HG02840 (cell line): ENCODE measurements at regions not wholly inside any gene's neighbourhood (a gene's known extent, or its start where the extent isn't known, plus 50 kb on each side); places are given as distances from the start of the nearest gene placed in this dataset.

Experiments used
- ATAC-seq: cut with Tn5 transposase; IDR thresholded peaks from one replicate; pipeline ENCODE4 v1.9.1; 2021; ENCODE audit warnings: mild to moderate bottlenecking, moderate library complexity, moderate number of reproducible peaks; ENCODE audit not compliant: unreplicated experiment, low FRiP score

DNA sequence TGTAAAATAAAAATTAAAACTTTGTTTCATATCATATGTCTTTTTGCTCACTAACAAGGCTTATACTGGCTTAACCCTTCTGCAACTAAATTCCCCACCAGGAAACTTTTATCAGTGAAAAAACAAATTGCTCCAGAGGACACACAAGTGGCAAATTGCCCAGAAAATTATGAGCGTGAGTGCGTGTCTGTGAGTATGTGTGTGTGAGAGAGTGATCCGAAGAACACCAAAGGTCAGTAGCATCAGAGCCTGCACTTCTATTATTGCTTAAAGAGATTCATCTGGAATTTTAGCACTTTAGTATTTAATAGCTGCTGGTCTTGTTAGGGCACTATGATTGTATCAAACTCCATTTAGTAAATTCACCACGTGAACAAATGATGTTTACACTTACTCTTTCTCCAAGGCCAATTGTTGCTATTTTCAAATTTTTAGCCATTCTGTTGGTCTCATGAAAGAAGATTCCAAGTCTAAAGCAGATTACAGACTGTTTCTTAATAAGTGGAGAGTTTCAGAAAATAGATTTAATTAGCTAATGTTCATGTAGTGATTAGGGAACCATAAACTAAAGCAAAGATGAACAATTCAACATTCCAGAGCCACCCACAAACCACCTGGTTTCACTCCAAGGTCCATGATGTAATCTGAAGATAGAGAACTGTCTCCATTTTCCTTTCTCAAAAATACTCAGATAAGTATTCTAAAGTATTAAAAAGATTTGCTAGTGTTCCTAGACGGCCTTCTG, 91.1 kb upstream of the IL12A start:
- ATAC-seq = no peak

GRCh38 chr3:159898147-159898546, 90.5 kb upstream of the IL12A start:
- ATAC-seq = no peak

GRCh38 chr3:159899166-159899565, 89.5 kb upstream of the IL12A start:
- no peak for ATAC-seq

GRCh38 chr3:159902546-159903314, 85.9 kb upstream of the IL12A start:
- ATAC-seq = peak; percentile 66

- peak; percentile 40 for ATAC-seq
Measured at GRCh38 chr3:159904455-159904854, 84.2 kb upstream of the IL12A start.

DNA sequence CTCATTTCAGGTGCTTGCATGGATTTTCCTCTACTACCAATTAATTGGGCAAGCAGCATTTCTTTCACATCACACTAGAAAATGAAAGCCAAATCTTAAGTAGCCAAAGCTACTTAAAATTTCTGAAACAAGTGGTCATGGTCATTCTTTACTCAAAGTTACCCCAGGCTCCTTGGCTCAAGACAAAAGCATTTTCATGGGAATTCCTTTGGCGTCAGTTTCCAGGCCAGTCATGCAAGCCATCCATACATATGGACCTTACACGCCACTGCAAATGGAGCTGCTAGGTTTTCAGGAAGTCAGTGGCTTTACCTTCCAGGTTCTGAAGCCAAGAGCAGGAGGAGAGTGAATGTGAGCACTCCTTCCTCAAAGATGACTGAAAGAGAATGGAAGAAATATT, 83.7 kb upstream of the IL12A start:
- ATAC-seq = no peak

DNA sequence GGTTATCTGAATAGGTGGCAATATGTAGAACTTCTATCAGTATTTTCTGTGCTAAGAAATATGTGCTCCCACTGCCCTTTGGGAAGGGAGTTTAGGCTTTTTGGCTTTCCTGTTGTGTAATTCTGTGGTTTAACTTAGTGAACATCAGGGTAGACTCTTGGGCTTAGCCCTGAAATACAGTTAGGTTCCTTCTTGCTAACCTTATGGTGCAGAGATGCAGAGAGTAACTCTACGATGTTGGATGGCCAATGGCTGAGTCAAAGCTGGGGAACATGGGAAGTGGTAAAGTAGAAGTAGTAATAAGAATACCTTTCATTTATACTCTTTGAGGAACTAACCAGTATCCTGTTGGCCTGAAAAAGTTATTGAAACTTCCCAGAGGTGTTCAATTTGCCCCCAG, 80.8 kb upstream of the IL12A start:
- no peak for ATAC-seq

- peak; percentile 61 for ATAC-seq
Measured at GRCh38 chr3:159910991-159911663, 77.5 kb upstream of the IL12A start.

DNA sequence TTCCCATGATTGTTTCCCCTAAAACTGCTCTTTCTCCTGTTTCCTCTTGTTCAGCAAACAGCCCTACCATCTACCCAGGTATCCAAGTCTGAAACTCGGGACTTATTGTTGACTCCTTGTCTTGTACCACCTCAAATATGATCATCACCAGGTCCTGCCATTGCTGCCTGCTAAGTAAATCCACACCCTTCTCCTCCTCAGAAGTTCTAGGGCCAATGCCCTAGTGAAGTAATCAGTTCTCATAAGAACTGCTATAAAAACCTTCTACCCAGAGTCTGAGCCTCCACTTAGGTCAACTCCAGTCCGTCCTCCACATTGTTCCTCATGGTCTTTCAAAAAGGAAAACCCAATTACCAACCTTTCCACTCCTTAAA, 77.0 kb upstream of the IL12A start:
- ATAC-seq = no peak

- no peak for ATAC-seq
Measured at GRCh38 chr3:159913712-159914414, 74.8 kb upstream of the IL12A start.

DNA sequence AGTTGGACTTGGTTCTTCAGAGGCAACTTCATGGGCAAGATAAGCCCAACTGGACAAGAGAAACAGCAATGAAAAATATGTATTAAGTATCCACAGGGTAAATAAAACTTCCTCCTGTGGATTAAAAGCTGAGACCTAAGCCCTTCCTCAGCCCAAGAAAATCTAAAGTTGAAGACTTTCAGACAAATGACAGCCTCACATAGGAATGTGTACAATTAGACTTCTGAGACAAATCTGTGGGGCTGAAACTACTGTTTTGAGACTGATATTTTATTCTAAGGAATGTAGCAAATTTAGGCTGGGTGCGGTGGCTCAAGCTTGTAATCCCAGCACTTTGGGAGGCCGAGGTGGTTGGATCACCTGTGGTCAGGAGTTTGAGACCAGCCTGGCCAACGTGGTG, 74.2 kb upstream of the IL12A start:
- no peak for ATAC-seq

DNA sequence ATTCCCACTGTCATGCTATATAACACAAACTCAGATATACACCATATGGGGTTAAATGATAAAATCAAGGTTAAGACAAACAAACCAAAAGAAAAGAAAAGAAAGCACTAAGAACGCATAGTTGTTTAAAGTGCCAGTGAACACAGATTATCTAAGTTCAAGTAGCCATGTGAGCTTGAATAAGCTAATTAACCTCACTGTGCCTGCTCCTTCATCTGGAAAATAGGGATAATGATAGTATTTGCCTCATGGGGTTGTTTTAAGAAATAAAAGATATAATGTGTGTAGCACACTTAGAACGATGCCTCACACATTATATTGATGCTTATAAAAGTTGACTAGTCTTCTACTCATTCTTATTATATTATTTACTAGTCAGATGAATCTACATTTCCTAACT, 72.6 kb upstream of the IL12A start:
- no peak for ATAC-seq

GRCh38 chr3:159917141-159917540, 71.5 kb upstream of the IL12A start:
- ATAC-seq = no peak

- ATAC-seq = peak; percentile 72
Measured at GRCh38 chr3:159919873-159920272, 68.8 kb upstream of the IL12A start.

GRCh38 chr3:159922193-159922840, 66.3 kb upstream of the IL12A start:
- no peak for ATAC-seq

- peak; percentile 89 for ATAC-seq
Measured at GRCh38 chr3:159922861-159923312, 65.7 kb upstream of the IL12A start.

- no peak for ATAC-seq
Measured at GRCh38 chr3:159923336-159923735, 65.3 kb upstream of the IL12A start.

GRCh38 chr3:159923956-159924355, 64.7 kb upstream of the IL12A start:
- ATAC-seq = no peak

- no peak for ATAC-seq
Measured at GRCh38 chr3:159924411-159924810, 64.2 kb upstream of the IL12A start.

GRCh38 chr3:159925248-159925647, 63.4 kb upstream of the IL12A start:
- no peak for ATAC-seq
